ENCODE measurements at regions not wholly inside any gene's neighbourhood (a gene's known extent, or its start where the extent isn't known, plus 50 kb on each side); places are given as distances from the start of the nearest gene placed in this dataset.

GRCh38 chrX:82912382-82912781 is 595.7 kb upstream of the POU3F4 start:
- no peaks in the 10 kb centered on the region for H3K4me1 Mint-ChIP-seq
- DNase-seq: no peak
- peaks cover 0 to 5% (median 0%) of the 10 kb centered on the region in 3 donors for H3K27me3 Mint-ChIP-seq (ENCODE audit: low read depth in 3 of 3)
- no peaks in the 10 kb centered on the region for H3K36me3 Mint-ChIP-seq
- H3K9me3 Mint-ChIP-seq: peaks cover 0 to 5% (median under 1%) of the 10 kb centered on the region in 6 donors
- no peak overlapping the region for H3K27ac Mint-ChIP-seq
- H3K4me3 Mint-ChIP-seq: no peak overlapping the region

- Mint-ChIP-seq H3K4me3 (no peak overlapping the region), H3K9me3 (peaks cover 0 to 5% (median 1%) of the 10 kb centered on the region in 6 donors), H3K27ac (no peak overlapping the region), H3K36me3 (no peaks in the 10 kb centered on the region), H3K4me1 (no peaks in the 10 kb centered on the region), H3K27me3 (ENCODE audit: low read depth in 3 of 3) (no peaks in the 10 kb centered on the region)
- DNase-seq: no peak
These were observed 573.1 kb upstream of the POU3F4 start for GRCh38 chrX:82934980-82935379.

GRCh38 chrX:82945332-82945731 is 562.8 kb upstream of the POU3F4 start:
- Mint-ChIP-seq H3K27ac (no peak overlapping the region), H3K4me1 (no peaks in the 10 kb centered on the region), H3K4me3 (no peak overlapping the region), H3K36me3 (no peaks in the 10 kb centered on the region), H3K9me3 (peaks cover 3 to 11% (median 9%) of the 10 kb centered on the region in 6 donors), H3K27me3 (ENCODE audit: low read depth in 3 of 3) (peaks cover 0 to 9% (median 5%) of the 10 kb centered on the region in 3 donors)
- no peak for DNase-seq

GRCh38 chrX:82961129-82961528 is 547.0 kb upstream of the POU3F4 start:
- no peak for DNase-seq
- H3K27ac Mint-ChIP-seq: no peak overlapping the region

GRCh38 chrX:82973646-82974045 is 534.4 kb upstream of the POU3F4 start:
- Mint-ChIP-seq H3K4me1 (no peaks in the 10 kb centered on the region), H3K27me3 (ENCODE audit: low read depth in 3 of 3) (peaks cover 0 to 2% (median 0%) of the 10 kb centered on the region in 3 donors), H3K27ac (no peak overlapping the region), H3K4me3 (no peak overlapping the region), H3K9me3 (peaks cover 0 to 4% (median 1%) of the 10 kb centered on the region in 6 donors), H3K36me3 (no peaks in the 10 kb centered on the region)
- no peak for DNase-seq

More at GRCh38 chrX:82961129-82961528, 547.0 kb upstream of the POU3F4 start:
- Mint-ChIP-seq H3K36me3 (no peaks in the 10 kb centered on the region), H3K27me3 (ENCODE audit: low read depth in 3 of 3) (peaks cover 0 to 3% (median 0%) of the 10 kb centered on the region in 3 donors), H3K4me1 (no peaks in the 10 kb centered on the region), H3K4me3 (no peak overlapping the region), H3K9me3 (peaks cover 0 to 4% (median under 1%) of the 10 kb centered on the region in 6 donors)

- DNase-seq: no peak
- Mint-ChIP-seq H3K27ac (no peak overlapping the region), H3K36me3 (no peaks in the 10 kb centered on the region), H3K4me3 (no peak overlapping the region), H3K4me1 (no peaks in the 10 kb centered on the region), H3K9me3 (peaks cover 0 to 3% (median under 1%) of the 10 kb centered on the region in 6 donors), H3K27me3 (ENCODE audit: low read depth in 3 of 3) (peaks cover 0 to 10% (median 3%) of the 10 kb centered on the region in 3 donors)
These were observed 509.9 kb upstream of the POU3F4 start for GRCh38 chrX:82998163-82998562.

GRCh38 chrX:83004012-83004411 is 504.1 kb upstream of the POU3F4 start:
- peaks cover 0 to 3% (median 0%) of the 10 kb centered on the region in 6 donors for H3K9me3 Mint-ChIP-seq
- peaks cover 0 to 6% (median 4%) of the 10 kb centered on the region in 3 donors for H3K27me3 Mint-ChIP-seq (ENCODE audit: low read depth in 3 of 3)
- no peak for DNase-seq
- H3K4me1 Mint-ChIP-seq: no peaks in the 10 kb centered on the region
- no peak overlapping the region for H3K27ac Mint-ChIP-seq
- no peak overlapping the region for H3K4me3 Mint-ChIP-seq
- H3K36me3 Mint-ChIP-seq: no peaks in the 10 kb centered on the region

- DNase-seq: peak in 1 of 3 donors; percentile 2
- Mint-ChIP-seq H3K36me3 (no peaks in the 10 kb centered on the region), H3K9me3 (no peaks in the 10 kb centered on the region), H3K4me3 (no peak overlapping the region), H3K4me1 (no peaks in the 10 kb centered on the region), H3K27me3 (ENCODE audit: low read depth in 3 of 3) (peaks cover 0 to 4% (median 0%) of the 10 kb centered on the region in 3 donors), H3K27ac (no peak overlapping the region)
These were observed 499.7 kb upstream of the POU3F4 start for GRCh38 chrX:83008415-83008814.

GRCh38 chrX:83019258-83019657 is 488.8 kb upstream of the POU3F4 start:
- Mint-ChIP-seq H3K4me3 (no peak overlapping the region), H3K4me1 (no peaks in the 10 kb centered on the region), H3K27ac (no peak overlapping the region), H3K9me3 (peaks cover 0 to 4% (median 0%) of the 10 kb centered on the region in 6 donors), H3K36me3 (no peaks in the 10 kb centered on the region), H3K27me3 (ENCODE audit: low read depth in 3 of 3) (peaks cover 1 to 4% (median 4%) of the 10 kb centered on the region in 3 donors)
- DNase-seq: no peak

GRCh38 chrX:83022020-83022419 is 486.1 kb upstream of the POU3F4 start:
- H3K27ac Mint-ChIP-seq: no peak overlapping the region
- H3K4me1 Mint-ChIP-seq: no peaks in the 10 kb centered on the region
- DNase-seq: no peak
- no peaks in the 10 kb centered on the region for H3K36me3 Mint-ChIP-seq
- H3K9me3 Mint-ChIP-seq: peaks cover 0 to 16% (median 11%) of the 10 kb centered on the region in 6 donors
- H3K4me3 Mint-ChIP-seq: no peak overlapping the region
- peaks cover 0 to 4% (median 3%) of the 10 kb centered on the region in 3 donors for H3K27me3 Mint-ChIP-seq (ENCODE audit: low read depth in 3 of 3)
